CD8-positive, alpha-beta memory T cell (primary cell): ENCODE measurements at regions not wholly inside any gene's neighbourhood (a gene's known extent, or its start where the extent isn't known, plus 50 kb on each side); places are given as distances from the start of the nearest gene placed in this dataset.
"Not testable (repeated sequence)": the region's sequence is repeated elsewhere in the genome, so short reads cannot be mapped to it uniquely, and the experiment has no call there.

ENCODE experiments used
- CTCF ChIA-PET: fragments of 350-600 bp; sonication (Branson Sonifier 250); formaldehyde crosslinking; loops from one replicate; lab custom pipeline; 2021; ENCODE audit warnings: antibody characterized with exemption; lab: Charles Lee
- POLR2A ChIA-PET: fragments of 350-600 bp; sonication (Branson Sonifier 250); formaldehyde crosslinking; loops from one replicate; lab custom pipeline; 2021; ENCODE audit warnings: antibody characterized with exemption; lab: Charles Lee
- DNase-seq, 5 donors: peaks; one replicate each; pipeline versions ENCODE4 v3.0.0 to v3.0.0-alpha.2; 2020 to 2022; ENCODE audit warnings: mixed read lengths in 1 of 5
- H3K27ac ChIP-seq: one replicate; pipeline ENCODE4 v1.7.0; 2013; ENCODE audit warnings: low read depth, mild to moderate bottlenecking, low read length, moderate library complexity
- H3K27me3 ChIP-seq: 2 replicates; pipeline ENCODE4 v1.7.0; 2013; ENCODE audit warnings: low read length, mild to moderate bottlenecking; ENCODE audit not compliant: insufficient read depth, poor library complexity, severe bottlenecking
- H3K36me3 ChIP-seq: 2 replicates; pipeline ENCODE4 v1.7.0; 2013; ENCODE audit warnings: mild to moderate bottlenecking, low read length, moderate library complexity; ENCODE audit not compliant: insufficient read depth
- H3K4me1 ChIP-seq: 2 replicates; pipeline ENCODE4 v1.7.0; 2013; ENCODE audit warnings: mild to moderate bottlenecking, low read length, moderate library complexity; ENCODE audit not compliant: insufficient read depth
- H3K4me3 ChIP-seq: 2 replicates; pipeline ENCODE4 v1.7.0; 2013; ENCODE audit warnings: mild to moderate bottlenecking, low read length
- H3K9me3 ChIP-seq: 2 replicates; pipeline ENCODE4 v1.7.0; 2013; ENCODE audit warnings: mild to moderate bottlenecking, low read length
- H3K27ac Mint-ChIP-seq, 8 donors: one replicate each; pipeline ENCODE4 v1.8.0; 2020 to 2021; ENCODE audit warnings: mixed read lengths in 8 of 8, mild to moderate bottlenecking in 6 of 8, inconsistent platforms in 3 of 8, moderate library complexity in 3 of 8
- H3K27me3 Mint-ChIP-seq, 2 donors: one replicate each; pipeline ENCODE4 v1.8.0; 2020 to 2021; ENCODE audit warnings: mixed read lengths in 2 of 2, mild to moderate bottlenecking in 1 of 2, moderate library complexity in 1 of 2
- H3K36me3 Mint-ChIP-seq, 3 donors: one replicate each; pipeline ENCODE4 v1.8.0; 2020 to 2021; ENCODE audit warnings: mixed read lengths in 3 of 3, inconsistent platforms in 1 of 3, mild to moderate bottlenecking in 1 of 3
- H3K4me1 Mint-ChIP-seq, 3 donors: one replicate each; pipeline ENCODE4 v1.8.0; 2020 to 2021; ENCODE audit warnings: mixed read lengths in 3 of 3, inconsistent platforms in 1 of 3, mild to moderate bottlenecking in 1 of 3
- H3K4me3 Mint-ChIP-seq, 7 donors: one replicate each; pipeline ENCODE4 v1.8.0; 2020 to 2021; ENCODE audit warnings: mixed read lengths in 7 of 7, mild to moderate bottlenecking in 6 of 7, moderate library complexity in 4 of 7, inconsistent platforms in 2 of 7
- H3K9me3 Mint-ChIP-seq, 5 donors: one replicate each; pipeline ENCODE4 v1.8.0; 2020 to 2022; ENCODE audit warnings: mixed read lengths in 5 of 5, mild to moderate bottlenecking in 3 of 5, moderate library complexity in 2 of 5, inconsistent platforms in 1 of 5

DNA sequence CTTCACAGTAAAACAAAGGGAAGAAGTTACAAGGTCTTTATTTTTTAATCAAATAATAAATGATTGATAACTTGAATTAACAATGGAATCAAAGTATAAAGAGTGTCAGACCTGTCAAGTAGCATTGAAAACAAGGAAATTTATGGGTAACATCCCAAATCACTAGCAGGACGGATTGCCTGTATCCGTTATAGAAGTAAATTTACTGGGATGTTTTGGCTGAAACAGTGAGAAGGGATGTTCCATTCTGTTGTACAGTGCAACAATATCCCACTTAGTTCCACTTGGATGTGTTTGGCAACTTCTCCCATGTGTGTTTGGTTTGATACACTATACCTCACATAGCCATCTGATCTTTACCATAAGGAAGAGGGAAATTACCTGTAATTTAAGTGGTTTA is 421.0 kb upstream of the CHD1 start:
- no peak overlapping the region for H3K27ac Mint-ChIP-seq
- H3K9me3 ChIP-seq = no peaks in the 10 kb centered on the region
- DNase-seq = no peak
- no peaks in the 10 kb centered on the region for H3K27me3 ChIP-seq
- H3K4me1 ChIP-seq = no peaks in the 10 kb centered on the region
- no peak overlapping the region for H3K4me3 Mint-ChIP-seq
- H3K27me3 Mint-ChIP-seq = no peaks in the 10 kb centered on the region
- H3K4me1 Mint-ChIP-seq = no peaks in the 10 kb centered on the region
- no peaks in the 10 kb centered on the region for H3K36me3 ChIP-seq
- peaks cover 0 to 10% (median 2%) of the 10 kb centered on the region in 5 donors for H3K9me3 Mint-ChIP-seq
- H3K27ac ChIP-seq = no peak overlapping the region
- H3K36me3 Mint-ChIP-seq = no peaks in the 10 kb centered on the region
- CTCF ChIA-PET = no interaction called here
- H3K4me3 ChIP-seq = no peak overlapping the region
- POLR2A ChIA-PET = no interaction called here

DNA sequence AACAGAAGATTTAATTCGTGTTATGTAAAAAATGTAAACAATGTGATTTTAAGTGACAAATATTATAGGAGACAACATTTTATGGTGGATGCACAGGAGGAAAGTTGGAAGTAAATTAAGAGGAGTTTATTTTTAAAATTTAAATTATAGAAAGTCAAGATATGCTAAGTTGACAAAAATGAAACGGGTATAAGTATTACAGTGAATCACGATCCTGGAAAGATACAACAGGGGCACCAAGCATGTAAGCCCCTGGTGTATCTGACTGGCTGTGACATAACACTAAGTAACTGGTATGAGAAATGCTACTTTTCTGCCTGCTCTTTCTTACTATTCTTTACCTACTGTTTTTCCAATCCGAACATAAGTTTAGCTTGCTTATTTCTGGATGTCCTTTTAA is 419.8 kb upstream of the CHD1 start:
- no peak for DNase-seq
- Histone ChIP-seq H3K9me3 (no peaks in the 10 kb centered on the region), H3K27me3 (no peaks in the 10 kb centered on the region), H3K27ac (no peak overlapping the region), H3K36me3 (no peaks in the 10 kb centered on the region), H3K4me3 (no peak overlapping the region), H3K4me1 (no peaks in the 10 kb centered on the region)
- Mint-ChIP-seq H3K27ac (no peak overlapping the region), H3K27me3 (no peaks in the 10 kb centered on the region), H3K36me3 (no peaks in the 10 kb centered on the region), H3K4me3 (no peak overlapping the region), H3K9me3 (peaks cover 0 to 7% (median 2%) of the 10 kb centered on the region in 5 donors), H3K4me1 (no peaks in the 10 kb centered on the region)
- CTCF ChIA-PET = no interaction called here
- POLR2A ChIA-PET = no interaction called here

DNA sequence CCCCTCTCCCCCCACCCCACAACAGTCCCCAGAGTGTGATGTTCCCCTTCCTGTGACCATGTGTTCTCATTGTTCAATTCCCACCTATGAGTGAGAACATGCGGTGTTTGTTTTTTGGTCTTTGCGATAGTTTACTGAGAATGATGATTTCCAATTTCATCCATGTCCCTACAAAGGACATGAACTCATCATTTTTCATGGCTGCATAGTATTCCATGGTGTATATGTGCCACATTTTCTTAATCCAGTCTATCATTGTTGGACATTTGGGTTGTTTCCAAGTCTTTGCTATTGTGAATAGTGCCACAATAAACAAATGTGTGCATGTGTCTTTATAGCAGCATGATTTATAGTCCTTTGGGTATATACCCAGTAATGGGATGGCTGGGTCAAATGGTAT is 411.0 kb upstream of the CHD1 start:
- H3K27ac ChIP-seq, H3K36me3 ChIP-seq, H3K4me3 ChIP-seq, DNase-seq, H3K4me1 ChIP-seq, H3K27ac Mint-ChIP-seq, H3K9me3 ChIP-seq, H3K4me1 Mint-ChIP-seq, H3K27me3 Mint-ChIP-seq, POLR2A ChIA-PET, H3K27me3 ChIP-seq, H3K4me3 Mint-ChIP-seq, H3K36me3 Mint-ChIP-seq, CTCF ChIA-PET: not testable (repeated sequence)
- peaks cover 6 to 35% (median 19%) of the 10 kb centered on the region in 5 donors for H3K9me3 Mint-ChIP-seq

DNA sequence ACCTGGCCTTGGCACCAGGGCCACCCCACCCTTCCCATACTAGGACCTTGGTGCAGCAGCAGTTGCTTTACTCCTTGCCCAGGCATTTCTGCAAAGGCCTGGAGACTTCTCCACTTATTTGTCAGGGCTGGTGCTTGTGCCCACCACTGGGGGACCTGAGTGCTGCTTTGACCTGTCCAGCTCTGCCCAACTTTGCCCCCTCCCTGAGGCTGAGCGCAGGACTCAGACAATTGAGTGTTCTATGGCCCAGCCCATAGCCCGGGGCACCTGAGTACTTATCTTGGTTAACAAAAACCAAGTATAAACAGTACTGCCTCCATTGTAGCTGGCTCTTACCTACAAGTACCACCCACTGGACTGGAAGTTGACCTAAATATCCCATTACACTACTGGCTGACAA is 406.1 kb upstream of the CHD1 start:
- Histone ChIP-seq H3K4me1 (no peaks in the 10 kb centered on the region), H3K27me3 (no peaks in the 10 kb centered on the region), H3K36me3 (no peaks in the 10 kb centered on the region), H3K9me3 (no peaks in the 10 kb centered on the region), H3K4me3 (no peak overlapping the region), H3K27ac (no peak overlapping the region)
- no peak for DNase-seq
- ChIA-PET POLR2A (no interaction called here), CTCF (no interaction called here)
- no peaks in the 10 kb centered on the region for H3K4me1 Mint-ChIP-seq
- no peak overlapping the region for H3K27ac Mint-ChIP-seq
- H3K9me3 Mint-ChIP-seq = peaks cover 6 to 29% (median 27%) of the 10 kb centered on the region in 5 donors
- peaks cover 0 to 1% (median 0%) of the 10 kb centered on the region in 3 donors for H3K36me3 Mint-ChIP-seq
- H3K27me3 Mint-ChIP-seq = no peaks in the 10 kb centered on the region
- H3K4me3 Mint-ChIP-seq = no peak overlapping the region

DNA sequence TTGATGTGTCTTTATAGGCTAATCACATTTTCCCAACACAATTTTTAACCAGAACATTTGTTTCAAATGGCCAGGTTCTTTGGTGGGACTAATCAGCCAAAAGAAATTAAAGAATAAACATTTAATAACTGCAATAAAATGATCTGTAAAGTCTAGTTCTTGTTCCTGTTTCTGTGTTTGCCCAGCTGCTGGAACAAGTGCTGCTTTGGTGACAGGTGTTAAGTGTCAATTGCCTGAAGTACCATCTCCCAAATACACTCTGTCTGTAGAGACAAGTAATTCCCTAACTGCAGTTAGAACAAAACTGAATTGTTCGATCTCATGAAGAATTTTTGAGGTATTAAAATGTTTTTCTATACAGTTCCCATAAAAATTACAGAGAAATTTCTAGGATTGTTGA is 402.3 kb upstream of the CHD1 start:
- Histone ChIP-seq H3K9me3 (no peaks in the 10 kb centered on the region), H3K4me3 (no peak overlapping the region), H3K27ac (no peak overlapping the region), H3K4me1 (no peaks in the 10 kb centered on the region), H3K27me3 (no peaks in the 10 kb centered on the region), H3K36me3 (no peaks in the 10 kb centered on the region)
- POLR2A ChIA-PET = no interaction called here
- no peaks in the 10 kb centered on the region for H3K27me3 Mint-ChIP-seq
- no peak for DNase-seq
- no peaks in the 10 kb centered on the region for H3K4me1 Mint-ChIP-seq
- peaks cover 0 to 14% (median 6%) of the 10 kb centered on the region in 5 donors for H3K9me3 Mint-ChIP-seq
- no peak overlapping the region for H3K27ac Mint-ChIP-seq
- H3K4me3 Mint-ChIP-seq = no peak overlapping the region
- H3K36me3 Mint-ChIP-seq = no peaks in the 10 kb centered on the region
- CTCF ChIA-PET = no interaction called here

DNA sequence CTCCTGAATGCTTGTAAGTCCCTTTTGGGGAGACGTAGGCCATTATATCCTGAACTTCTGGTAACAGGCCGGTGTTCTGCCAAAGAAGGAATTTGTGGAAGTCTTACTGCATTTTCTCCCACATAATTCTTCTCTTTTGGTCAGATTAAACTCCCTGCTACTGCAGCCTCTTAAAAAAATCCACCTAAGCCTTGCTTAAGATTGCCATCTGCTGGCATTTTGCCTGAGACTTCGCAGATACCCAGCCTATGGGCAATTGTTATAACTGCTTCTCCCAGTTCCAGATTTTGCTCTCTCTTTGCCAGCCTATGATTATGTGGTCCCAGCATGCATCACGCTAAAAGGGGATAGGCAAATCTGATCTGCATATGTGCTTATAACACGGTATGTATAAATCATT is 391.6 kb upstream of the CHD1 start:
- Mint-ChIP-seq H3K27me3 (no peaks in the 10 kb centered on the region), H3K27ac (no peak overlapping the region), H3K4me1 (no peaks in the 10 kb centered on the region), H3K9me3 (peaks cover 0 to 4% (median 3%) of the 10 kb centered on the region in 5 donors), H3K4me3 (no peak overlapping the region), H3K36me3 (no peaks in the 10 kb centered on the region)
- H3K4me1 ChIP-seq = no peaks in the 10 kb centered on the region
- H3K36me3 ChIP-seq = no peaks in the 10 kb centered on the region
- peak in 1 of 5 donors; percentile 1 for DNase-seq
- no peak overlapping the region for H3K4me3 ChIP-seq
- no peaks in the 10 kb centered on the region for H3K9me3 ChIP-seq
- no peak overlapping the region for H3K27ac ChIP-seq
- no peaks in the 10 kb centered on the region for H3K27me3 ChIP-seq
- ChIA-PET CTCF (no interaction called here), POLR2A (no interaction called here)

DNA sequence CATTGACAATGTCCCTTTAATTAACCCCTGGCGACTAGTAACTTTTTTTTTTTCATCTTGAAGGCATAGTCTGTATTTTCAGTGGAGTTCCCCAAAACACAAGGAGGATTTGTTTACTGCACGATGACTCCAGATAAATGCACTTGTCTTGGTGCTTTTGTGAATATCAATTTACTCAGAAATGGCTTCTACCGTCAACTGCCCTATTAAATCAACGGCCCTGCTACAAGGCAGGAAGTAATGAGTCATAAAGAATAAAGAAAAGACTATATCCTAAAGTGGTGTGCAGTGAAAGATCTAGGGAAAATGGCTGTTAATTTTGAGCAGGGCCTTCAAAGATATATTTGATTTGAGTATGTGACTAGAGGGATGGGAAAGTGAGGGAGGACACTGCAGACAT is 388.3 kb upstream of the CHD1 start:
- no peaks in the 10 kb centered on the region for H3K36me3 ChIP-seq
- Mint-ChIP-seq H3K4me3 (no peak overlapping the region), H3K36me3 (no peaks in the 10 kb centered on the region), H3K4me1 (no peaks in the 10 kb centered on the region), H3K9me3 (peaks cover 0 to 4% (median 0%) of the 10 kb centered on the region in 5 donors), H3K27ac (no peak overlapping the region), H3K27me3 (no peaks in the 10 kb centered on the region)
- CTCF ChIA-PET = no interaction called here
- H3K27ac ChIP-seq = no peak overlapping the region
- POLR2A ChIA-PET = no interaction called here
- no peaks in the 10 kb centered on the region for H3K4me1 ChIP-seq
- no peak for DNase-seq
- no peaks in the 10 kb centered on the region for H3K9me3 ChIP-seq
- H3K4me3 ChIP-seq = no peak overlapping the region
- H3K27me3 ChIP-seq = no peaks in the 10 kb centered on the region

DNA sequence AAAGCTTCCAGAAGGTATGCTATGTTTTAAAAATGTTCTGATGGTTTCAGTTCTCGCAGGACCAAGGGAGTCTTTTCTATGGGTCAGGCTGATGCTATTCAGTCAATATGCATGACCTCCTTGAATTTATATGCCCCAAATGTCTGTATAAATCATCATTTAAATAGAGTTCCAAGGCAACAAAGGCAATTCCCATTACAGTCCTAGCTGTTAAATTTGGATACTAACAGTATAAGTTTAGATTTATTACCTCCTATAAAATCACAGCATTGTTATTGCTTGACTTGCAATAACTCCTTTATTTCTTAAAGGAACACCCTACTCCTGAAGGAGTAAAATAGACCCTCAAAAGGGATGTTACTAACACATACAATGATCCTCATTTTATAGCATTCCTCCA is 387.7 kb upstream of the CHD1 start:
- H3K27ac Mint-ChIP-seq = no peak overlapping the region

More for the DNA sequence above, 387.7 kb upstream of the CHD1 start:
- H3K4me3 Mint-ChIP-seq = no peak overlapping the region
- CTCF ChIA-PET = no interaction called here
- Histone ChIP-seq H3K9me3 (no peaks in the 10 kb centered on the region), H3K4me3 (no peak overlapping the region), H3K27me3 (no peaks in the 10 kb centered on the region), H3K36me3 (no peaks in the 10 kb centered on the region), H3K27ac (no peak overlapping the region), H3K4me1 (no peaks in the 10 kb centered on the region)
- H3K4me1 Mint-ChIP-seq = no peaks in the 10 kb centered on the region
- DNase-seq = no peak
- no peaks in the 10 kb centered on the region for H3K36me3 Mint-ChIP-seq
- peaks cover 0 to 4% (median 0%) of the 10 kb centered on the region in 5 donors for H3K9me3 Mint-ChIP-seq
- POLR2A ChIA-PET = no interaction called here
- no peaks in the 10 kb centered on the region for H3K27me3 Mint-ChIP-seq
